COLO668 (cell line): ENCODE measurements at regions not wholly inside any gene's neighbourhood (a gene's known extent, or its start where the extent isn't known, plus 50 kb on each side); places are given as distances from the start of the nearest gene placed in this dataset.
"Not testable (repeated sequence)": the region's sequence is repeated elsewhere in the genome, so short reads cannot be mapped to it uniquely, and the experiment has no call there.

ENCODE experiments used
- DNase-seq: peaks from one replicate; lab custom pipeline; 2025; ENCODE audit not compliant: unreplicated experiment; lab: John Stamatoyannopoulos, UW

DNA sequence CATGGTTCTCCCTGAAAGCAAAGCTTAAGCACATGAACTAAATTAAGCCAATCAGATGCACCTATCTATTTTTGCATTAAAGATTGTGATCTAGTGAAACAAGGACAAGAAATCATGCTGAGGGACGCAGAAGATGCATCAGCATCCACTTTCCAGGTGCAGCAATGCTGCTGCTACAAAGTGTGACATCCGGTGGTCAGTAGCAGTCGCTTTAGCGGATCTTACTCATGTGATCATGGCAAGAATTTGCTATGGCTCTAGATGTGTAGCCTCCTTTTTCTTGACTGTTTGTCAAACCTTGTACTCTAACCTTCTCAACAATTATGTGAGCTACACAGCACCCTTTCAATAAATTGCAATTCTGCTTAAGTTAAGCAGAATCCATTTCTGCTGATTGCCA is 126.8 kb upstream of the SMLR1 start:
- DNase-seq, result no peak

DNA sequence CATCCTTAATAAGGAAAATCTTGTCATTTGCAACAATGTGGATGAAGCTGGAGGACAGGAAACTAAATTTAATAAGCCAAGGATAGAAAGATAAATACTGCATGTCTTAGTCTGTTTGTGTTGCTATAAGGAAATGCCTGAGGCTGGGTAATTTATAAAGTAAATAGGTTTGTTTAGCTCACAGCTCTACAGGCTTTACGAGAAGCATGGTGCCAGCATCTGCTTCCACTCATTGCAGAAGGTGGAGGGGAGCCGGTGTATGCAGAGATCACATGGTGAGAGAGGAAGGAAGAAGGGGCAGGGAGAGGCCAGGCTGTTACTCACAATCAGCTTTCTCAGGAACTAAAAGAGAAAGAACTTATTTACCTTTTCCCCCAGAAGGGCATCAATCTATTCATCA is 118.9 kb upstream of the SMLR1 start:
- DNase-seq, result peak; percentile 0

- DNase-seq, result not testable (repeated sequence)
Observed at GRCh38 chr6:130711641-130712040, 115.6 kb upstream of the SMLR1 start.

- DNase-seq, result no peak
Observed at GRCh38 chr6:130713144-130713543, 114.1 kb upstream of the SMLR1 start.

GRCh38 chr6:130715058-130715457 is 112.1 kb upstream of the SMLR1 start:
- no peak for DNase-seq

- DNase-seq, result no peak
Observed at GRCh38 chr6:130716466-130716865, 110.7 kb upstream of the SMLR1 start.

DNA sequence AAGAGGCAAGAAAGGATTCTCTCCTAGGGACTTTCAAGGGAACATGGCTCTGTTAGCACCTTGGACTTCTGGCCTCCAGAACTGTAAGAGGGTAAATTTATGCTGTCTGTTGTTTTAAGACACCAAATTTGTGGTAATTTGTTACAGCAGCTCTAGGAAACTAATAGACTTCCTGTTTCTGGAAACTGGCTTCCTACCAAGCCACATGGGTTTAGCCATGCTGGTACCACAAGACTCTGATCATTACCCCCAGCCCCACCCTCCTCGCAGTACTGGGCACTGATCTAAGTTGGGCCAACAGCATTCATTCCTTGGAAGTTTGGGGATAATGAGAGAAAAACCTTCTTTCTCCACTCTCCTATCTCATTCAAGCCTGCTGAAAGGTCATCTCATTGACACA is 109.5 kb upstream of the SMLR1 start:
- DNase-seq, result no peak

DNA sequence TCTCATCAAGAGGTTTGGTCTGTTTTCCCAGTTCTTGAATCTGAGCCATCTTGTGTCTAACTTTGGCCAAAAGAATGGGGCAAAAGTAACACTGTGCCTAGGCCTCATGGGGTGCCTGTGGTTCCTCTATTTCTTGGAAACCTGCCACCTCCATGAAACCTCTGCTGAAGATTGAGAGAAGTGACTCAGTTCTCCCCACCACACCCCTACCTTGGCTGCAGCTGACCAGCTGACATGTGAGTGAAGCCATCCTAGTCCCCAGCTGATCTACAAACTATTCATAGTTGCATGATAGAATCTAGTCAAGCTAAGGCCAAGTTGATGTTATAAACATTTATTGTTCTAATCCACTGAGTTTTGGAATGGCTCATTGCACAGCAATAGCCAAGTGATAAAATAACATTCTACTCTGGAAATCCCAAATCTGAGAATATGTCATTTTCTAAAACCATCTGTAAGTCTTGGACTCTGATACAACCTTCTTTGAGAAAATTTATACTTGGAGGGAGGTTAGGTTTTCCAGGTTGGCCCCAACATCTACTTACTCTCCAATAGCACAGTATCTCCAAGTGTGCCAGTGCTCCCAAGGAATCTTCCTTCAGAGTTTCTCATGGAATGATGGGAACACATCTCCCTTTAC is 107.0 kb upstream of the SMLR1 start:
- DNase-seq, result no peak

DNA sequence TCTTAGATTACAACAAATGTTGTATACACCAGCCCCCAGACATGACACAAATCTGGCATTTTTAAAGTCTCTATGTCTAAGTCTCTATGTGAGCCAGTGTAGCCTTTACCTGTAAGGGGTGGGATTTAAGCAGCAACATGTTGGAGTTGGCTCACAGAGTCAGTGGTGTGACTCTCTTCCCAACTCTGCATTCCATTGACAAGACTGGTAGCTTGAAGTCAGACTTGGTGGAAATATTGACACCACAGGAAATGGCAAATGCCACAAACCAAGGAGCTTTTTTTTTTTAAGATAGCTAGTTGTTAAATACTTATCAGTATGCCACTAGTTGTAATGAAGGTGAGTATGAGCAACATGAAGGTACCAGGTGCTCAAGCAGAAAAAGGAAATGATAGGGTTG is 103.1 kb upstream of the SMLR1 start:
- no peak for DNase-seq

GRCh38 chr6:130725551-130725950 is 101.7 kb upstream of the SMLR1 start:
- DNase-seq, result no peak

DNA sequence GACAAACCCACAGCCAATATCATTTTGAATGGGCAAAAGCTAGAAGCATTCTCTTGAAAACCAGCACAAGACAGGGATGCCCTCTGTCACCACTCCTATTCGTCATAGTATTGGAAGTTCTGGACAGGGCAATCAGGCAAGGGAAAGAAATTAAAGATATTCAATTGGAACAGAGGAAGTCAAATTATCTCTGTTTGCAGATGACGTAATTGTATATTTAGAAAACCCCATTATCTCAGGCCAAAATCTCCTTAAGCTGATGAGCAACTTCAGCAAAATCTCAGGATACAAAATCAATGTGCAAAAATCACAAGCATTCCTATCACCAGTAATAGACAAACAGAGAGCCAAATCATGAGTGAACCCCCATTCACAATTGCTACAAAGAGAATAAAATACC is 99.1 kb upstream of the SMLR1 start:
- DNase-seq, result not testable (repeated sequence)

DNA sequence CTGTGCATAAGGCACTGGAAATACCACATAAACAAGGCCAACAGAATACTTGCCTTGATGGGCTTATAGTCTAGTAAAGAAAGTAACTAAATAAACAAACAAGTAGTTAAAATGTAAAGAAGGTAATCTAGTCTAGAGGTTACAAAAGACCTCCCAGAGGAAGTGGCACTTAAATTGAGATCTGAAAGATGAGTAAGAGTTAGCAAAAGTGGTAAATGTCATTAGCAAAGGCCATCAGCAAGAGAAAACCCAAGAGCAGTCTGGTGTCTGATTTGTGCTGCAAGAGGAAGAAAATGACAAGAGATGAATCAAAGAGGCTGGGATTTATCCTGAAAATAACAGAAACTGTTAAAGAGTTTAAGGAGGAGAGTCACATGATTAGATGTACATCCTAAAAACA is 96.6 kb upstream of the SMLR1 start:
- DNase-seq, result no peak

GRCh38 chr6:130734161-130734560 is 93.0 kb upstream of the SMLR1 start:
- DNase-seq, result no peak

- no peak for DNase-seq
Observed at GRCh38 chr6:130740308-130740707, 86.9 kb upstream of the SMLR1 start.

GRCh38 chr6:130742131-130742681 is 85.0 kb upstream of the SMLR1 start:
- no peak for DNase-seq

DNA sequence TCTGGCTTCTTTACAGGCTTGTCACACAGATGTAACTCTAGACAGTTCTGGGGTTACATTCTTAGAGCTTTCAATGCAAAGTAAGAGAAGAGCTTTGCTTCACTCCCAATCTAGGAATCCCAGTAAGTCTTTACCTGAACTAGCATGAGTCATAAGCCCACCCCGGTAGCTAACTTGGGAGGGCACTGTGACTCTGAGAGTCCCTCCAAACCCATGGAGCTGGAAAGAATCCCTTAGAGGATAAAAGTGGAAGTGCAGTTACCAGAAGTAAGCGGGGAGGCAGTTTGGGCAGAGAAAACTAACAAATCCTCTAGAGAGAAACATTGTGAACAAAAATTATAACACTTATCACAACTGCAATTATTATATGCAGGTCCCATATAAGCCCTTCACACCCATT is 84.0 kb upstream of the SMLR1 start:
- DNase-seq, result no peak

- DNase-seq, result no peak
Observed at GRCh38 chr6:130744576-130745366, 82.4 kb upstream of the SMLR1 start.

DNA sequence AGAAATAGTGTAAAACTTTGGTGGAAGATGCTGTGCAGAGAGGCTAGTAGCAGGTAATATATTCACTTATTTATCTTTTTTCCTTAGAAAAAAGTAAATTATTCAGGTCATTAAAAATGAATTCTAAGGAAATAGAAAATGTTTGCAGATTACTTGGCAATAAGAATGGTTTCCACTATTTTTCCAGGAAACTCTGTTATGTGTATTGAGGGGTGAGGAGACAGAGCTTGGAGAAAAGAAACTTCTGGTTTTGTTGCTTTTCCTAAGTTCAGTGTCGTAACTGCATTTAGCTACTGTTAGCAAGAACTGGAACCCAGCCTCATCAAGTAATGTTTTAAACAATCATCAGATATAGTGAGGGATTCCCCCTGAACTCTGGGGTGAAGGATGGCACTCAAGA is 79.2 kb upstream of the SMLR1 start:
- no peak for DNase-seq

DNA sequence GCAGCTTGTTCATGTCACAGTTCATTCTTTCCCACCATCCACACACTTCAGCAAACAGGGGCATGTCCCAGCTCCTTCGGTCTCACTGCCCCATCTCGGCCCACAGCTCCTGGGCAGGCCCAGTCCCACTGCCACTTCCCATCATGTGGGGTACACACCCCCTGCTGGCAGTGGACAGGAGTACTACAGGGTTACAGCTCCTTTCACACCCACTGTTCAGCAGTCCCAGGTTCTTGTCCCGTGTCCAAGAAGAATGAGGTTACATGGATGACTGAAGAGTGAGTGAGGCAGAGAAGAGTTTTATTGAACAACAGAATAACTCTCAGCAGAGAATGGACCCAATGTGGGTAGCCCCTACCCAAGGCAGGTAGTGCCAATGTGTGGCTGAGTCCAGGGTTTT is 77.8 kb upstream of the SMLR1 start:
- no peak for DNase-seq

DNA sequence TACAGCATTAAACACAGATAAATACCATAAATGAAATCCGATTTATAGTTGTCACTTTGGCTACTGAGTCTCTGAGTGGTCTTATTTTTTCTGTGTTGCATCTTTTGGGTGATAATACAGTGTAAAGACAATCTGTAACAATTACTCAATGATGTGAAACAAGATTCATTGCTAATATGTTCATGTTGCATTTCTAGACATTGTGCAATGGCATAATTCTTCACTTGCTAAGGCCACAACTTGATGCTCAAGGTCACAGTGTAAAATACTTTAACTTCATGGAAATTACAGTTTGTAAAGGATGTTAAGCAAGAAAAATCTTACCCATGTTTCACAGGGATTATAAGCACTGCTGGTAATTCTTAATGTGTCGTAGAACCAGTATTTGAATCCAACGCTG is 74.9 kb upstream of the SMLR1 start:
- no peak for DNase-seq

GRCh38 chr6:130754786-130755367 is 72.3 kb upstream of the SMLR1 start:
- no peak for DNase-seq

DNA sequence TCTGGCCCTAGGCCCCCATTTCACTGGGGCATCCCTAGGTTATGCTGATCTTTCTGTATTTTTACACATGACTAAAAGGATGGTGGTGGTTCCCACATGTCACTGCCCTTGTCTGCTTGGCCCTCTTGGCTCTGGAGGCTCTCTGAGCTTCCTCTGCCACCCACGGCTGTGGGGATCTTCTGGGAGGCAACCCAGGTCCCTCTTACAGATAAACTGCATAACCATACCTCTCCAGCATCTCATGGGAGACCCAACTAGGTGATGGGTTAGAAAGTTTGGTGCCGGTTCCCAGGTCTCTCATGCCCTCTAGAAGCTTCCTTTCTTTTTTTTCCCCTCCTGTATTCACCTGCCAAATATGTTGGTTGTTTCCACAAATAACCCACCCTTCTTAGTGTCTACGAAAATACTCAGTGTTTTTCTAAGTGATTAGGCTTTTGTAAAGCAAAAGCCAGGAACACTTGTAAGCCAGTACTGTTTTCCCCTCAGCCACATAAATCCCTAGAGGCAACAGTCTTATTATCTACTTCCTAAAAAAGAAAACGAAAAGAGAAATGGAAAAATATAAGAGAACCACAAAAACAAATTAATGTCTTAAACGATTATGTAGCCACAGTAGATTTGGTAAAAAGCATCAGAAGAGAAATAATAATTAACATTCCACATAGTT is 71.7 kb upstream of the SMLR1 start:
- no peak for DNase-seq
